HS-27A (cell line): ENCODE measurements at regions not wholly inside any gene's neighbourhood (a gene's known extent, or its start where the extent isn't known, plus 50 kb on each side); places are given as distances from the start of the nearest gene placed in this dataset.

Source experiments
- DNase-seq: peaks from one replicate; pipeline ENCODE4 v3.0.0-alpha.2; 2012; ENCODE audit warnings: low read depth, missing footprints

DNA sequence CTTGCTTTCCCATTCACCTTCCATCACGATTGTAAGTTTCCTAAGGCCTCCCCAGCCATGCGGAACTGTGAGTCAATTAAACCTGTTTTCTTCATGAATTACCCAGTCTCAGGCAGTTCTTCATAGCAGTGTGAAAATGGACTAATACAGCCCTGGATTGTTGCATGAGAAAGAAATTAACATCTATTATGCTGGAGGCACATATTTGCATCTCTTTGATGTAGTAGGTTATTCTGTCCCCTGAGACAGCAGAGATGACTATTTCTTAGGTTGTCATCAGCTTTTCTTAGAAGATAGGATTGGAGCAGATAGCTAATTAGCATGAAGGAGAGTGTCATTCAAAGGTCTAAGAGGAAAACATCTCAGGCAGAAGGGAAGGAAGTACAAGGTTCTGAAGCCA is 166.2 kb downstream of the OMA1 start:
- no peak for DNase-seq

DNA sequence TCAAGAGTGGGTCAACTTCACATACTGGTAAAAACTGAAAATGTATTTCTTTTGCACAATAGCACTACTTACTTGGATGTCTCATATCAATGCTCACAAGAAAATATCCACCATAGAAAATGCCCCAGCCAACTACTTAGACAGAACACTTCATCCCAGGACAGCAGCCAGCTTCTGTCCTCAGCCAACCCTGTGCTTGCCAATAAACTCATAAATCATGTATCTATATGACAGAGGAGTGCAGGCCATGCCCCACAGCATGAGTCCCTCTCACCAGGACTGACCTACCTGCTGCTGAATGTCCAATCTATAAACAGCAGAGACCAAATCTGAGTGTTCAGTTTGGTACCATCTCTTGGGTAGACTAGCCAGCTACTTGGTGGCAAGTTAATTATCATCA is 179.3 kb downstream of the OMA1 start:
- DNase-seq: no peak

DNA sequence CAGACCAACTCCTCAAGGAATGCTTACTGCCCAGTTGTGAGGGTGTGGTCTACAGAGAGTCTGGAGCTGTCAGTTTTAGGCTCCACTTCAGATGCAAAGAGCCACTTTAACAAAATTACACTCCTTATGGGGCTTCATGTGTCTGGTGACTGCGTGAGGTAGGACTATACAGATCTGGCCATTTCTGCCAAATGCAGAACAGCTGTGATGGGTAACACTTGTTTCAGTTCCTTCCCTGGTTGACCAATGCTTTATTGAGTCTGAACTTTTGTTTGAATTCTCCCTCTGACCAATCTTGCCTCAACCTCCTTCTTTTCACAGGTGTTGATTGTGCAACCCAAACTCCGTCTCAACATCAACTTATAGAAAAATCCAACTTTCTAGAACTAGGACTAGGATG is 181.2 kb downstream of the OMA1 start:
- no peak for DNase-seq

DNA sequence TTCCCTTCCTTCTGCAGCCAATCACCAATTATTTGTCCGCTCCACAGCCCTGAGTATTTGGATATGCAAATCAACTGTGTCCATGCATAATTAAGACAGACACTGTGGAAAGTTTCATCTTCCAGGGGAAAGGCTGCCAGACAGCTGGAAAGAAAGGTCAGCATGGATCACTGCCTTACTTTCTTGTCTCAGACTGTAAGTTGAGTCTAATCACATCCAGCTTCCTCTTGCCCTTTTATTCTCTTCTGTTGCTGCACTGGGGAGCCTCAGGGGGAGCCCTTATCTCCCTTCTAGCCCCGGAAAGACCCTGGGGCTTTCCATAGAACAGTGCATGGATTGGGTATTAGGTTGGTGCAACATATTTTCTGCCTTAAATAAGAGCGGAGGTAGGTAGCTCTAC is 182.9 kb downstream of the OMA1 start:
- no peak for DNase-seq

DNA sequence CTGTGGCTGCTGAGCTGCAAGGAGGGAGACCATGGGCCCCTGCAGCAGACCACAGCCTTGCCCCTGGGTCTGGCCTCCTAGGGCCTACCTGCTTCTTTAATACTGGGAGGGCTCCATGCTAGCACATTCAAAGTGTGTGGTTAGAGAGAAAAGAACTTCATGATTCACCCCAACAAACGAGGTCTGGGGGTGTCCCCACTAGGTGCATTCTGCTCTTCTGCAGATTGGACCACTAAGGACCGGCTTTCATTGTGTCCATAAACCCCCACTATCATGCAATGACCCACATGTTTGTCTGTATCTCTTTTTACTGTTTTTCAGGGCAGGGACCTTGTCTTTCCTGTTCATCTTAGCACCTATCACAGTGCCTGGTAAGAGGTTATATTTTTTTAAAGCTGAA is 185.4 kb downstream of the OMA1 start:
- no peak for DNase-seq

GRCh38 chr1:58358346-58358745 is 188.2 kb downstream of the OMA1 start:
- DNase-seq: no peak

DNA sequence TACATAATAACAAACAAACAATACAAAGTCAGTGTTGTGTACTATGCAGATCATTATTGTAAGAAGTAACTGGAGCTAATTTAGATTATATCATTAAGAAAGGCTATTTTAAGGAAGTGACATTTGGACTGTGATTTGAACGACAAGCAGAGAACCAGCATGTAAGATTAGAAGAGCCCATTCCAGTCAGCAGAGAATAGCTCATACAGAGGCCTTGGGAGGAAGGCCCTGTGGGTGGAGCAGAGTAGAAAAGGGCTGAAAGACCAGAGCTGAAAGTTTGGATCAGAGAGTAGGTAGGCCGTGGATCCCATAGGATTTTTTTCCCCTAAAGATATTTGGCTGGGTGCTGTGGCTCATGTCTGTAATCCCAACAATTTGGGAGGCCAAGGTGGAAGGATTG is 190.1 kb downstream of the OMA1 start:
- DNase-seq: no peak

DNA sequence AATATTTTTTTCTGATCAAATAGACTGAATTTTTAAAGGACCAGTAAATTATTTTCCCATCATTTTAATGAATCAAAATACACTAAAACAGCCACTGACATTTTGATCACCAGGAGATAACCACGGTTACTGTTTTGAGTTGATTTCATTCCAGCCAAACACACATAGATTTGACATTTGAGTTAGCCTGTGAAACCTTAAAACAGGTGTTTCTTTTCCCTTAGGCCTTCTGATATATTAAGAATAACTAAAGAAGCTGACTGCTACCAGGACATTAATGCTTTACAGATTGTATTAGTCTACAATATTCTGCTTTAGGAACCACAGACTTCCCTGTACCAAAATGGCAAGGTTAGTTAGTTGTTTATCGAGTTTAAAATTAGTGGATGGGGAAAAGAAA is 193.4 kb downstream of the OMA1 start:
- no peak for DNase-seq

- DNase-seq: no peak
These were observed 193.9 kb downstream of the OMA1 start for GRCh38 chr1:58352476-58353092.

- no peak for DNase-seq
These were observed 200.5 kb downstream of the OMA1 start for GRCh38 chr1:58346036-58346355.

DNA sequence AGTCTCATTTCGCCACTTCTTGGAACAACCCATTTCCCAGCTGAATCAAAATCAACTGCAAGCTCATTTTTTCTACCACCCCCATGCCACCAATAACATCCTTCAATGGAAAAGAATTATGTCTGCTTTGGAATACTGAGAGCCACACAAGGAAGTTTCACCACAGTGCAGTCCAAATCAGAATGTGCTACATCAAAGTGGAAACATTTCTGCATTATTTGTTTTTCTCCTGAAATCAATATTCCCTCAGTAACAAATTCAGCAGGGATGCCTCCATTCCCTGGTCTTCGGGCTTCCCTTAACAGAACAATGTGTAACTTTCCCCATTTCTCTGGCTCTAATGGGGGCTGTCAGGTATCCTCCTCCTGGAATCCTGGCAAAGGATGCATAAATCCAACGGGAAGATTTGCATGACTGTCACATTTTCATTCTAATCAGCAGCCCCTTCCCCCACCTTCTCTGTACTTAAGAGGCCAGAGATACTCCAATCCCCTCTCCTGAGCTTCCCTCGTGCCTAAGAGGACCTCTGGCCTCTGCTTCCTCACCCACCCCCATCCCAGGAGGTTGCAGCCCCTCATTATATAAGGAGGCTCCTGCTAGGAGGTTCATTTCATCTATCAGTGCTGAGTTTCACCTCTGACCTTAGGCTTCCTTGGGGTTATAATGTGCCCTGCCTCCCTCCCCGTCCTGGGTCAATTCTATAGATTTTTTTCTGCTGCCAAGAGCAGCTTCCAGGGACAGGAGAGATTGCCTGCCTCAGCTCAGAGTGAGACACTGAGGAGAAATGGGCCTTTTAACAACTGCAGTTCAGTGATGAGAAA is 201.1 kb downstream of the OMA1 start:
- DNase-seq: no peak

DNA sequence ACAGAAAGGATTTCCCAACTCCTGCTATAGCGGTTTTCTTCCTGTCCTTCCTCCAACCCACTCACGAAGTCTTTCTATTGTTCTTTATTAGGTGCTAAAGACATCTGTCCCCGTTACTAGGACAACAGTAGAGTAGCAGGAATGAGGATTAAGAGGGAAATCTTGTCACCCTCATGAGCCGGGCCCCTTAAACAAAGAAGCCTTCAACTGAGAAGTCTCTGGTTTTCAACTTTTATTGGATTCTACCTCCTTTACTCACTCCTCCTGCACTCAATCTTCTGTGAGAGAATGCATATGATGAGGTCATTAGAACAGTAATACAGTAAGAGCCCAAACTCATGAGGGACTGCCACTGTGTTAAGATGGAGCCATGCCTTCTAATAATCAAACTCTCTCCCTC is 206.3 kb downstream of the OMA1 start:
- no peak for DNase-seq

- no peak for DNase-seq
These were observed 208.4 kb downstream of the OMA1 start for GRCh38 chr1:58338081-58338480.

DNA sequence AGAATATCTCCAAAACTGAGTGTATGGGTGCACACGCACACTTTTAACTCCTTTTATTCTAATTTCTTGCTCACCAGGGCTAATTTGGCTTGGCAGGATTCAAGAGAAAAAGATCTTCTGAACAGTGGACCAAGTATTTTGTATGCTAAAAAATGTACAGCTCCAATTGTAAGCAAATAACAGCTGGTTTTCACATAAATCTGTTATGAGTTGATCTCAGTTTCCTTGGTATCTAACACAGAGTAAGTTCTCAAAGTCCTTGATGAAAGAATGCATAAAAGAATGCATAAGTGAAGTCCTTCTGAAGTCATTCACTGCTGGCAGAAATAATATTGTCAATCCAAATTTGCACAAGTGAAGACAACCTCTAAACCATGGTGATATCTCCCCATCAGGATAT is 213.0 kb downstream of the OMA1 start:
- no peak for DNase-seq

DNA sequence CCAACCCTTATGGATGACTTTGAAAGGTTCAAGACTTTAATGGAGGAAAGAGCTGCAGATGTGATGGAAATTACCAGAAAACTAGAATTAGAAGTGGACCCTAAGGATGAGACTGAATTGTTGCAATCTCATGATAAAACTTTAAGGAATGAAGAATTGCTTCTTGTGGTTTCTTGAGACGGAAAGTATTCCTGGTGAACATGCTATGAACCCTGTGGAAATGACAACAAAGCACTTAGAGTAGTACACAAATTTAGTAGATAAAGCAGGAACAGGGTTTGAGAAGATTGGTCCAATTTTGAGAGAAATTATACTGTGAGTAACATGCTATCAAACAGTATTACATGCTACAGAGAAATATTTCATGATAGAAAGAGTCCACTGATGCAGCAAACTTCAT is 215.4 kb downstream of the OMA1 start:
- no peak for DNase-seq

DNA sequence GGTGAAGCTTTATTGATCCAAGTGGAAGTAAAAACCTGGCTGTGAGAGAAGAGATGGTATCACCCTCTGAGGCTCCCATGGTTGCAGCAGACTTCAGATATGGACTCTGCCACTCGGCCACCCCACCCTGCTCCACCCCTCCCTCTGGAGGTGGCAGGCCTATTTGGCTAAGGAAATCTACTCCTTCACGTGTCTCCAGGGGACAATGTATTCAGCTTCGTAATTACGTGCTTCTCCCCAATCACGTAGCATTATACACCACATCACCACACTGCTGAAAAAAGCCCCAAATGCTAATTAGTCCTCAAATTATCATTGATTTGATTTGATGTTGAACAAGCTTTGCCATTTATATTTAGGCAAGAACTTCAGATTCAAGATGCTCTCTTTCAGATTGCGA is 220.7 kb downstream of the OMA1 start:
- no peak for DNase-seq

DNA sequence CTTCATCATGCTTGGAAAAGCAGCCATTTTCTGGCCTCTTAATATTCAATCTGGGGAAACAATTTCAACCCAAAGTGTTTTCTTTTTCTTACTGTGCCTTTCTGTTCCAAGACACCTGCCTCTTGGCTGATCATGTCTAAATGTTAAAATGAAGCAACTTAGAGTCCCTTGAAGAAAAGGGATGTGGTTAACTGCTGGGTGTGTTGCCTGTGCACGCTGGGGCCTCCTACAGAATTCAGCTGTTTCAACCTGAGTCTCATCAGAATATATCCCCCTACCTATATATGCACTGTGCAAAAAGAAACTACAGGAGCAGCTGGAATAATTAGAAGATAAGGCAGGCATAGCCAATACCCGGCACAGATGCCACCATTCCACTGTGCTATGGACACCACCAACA is 222.0 kb downstream of the OMA1 start:
- DNase-seq: no peak

DNA sequence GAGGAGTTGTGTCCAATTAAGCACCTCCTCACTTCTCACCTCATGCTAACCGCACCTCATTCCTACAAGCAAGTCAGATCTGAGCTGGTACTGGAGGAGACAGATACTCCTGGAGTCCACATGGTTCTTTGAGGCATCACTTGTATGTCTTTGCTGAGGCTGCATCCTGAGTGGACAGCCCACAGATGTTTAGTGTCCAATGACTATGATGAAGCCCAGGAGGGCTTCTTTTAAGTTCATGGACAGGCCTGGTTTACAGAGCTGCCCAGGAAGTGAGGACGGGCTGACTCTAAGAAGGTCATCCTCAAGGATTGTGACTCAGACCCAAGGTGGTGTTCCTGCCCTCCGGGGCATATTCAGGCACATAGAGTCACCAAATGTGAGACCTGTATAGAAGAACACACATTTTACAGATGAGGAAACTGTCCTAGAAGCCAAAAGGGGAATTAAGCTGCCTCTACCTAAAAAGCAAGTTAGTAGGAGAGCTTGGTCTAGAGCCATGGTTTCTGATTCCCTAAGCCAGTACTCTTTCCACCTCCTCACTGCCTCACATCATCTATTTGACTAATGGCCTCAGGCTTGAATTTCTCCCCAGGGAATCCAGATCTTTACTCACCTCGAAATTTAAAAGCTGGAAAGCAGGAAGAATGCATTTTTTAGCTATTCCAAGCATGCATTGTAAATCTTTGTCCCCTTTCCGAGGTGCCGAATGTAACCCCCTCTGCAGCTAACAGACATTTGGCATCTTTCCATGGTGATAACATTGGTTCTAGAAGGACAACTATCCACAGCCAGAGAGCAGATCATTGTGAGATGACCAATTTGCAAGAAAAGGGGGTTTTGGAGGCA is 228.1 kb downstream of the OMA1 start:
- no peak for DNase-seq

- no peak for DNase-seq
These were observed 228.8 kb downstream of the OMA1 start for GRCh38 chr1:58317694-58318093.

DNA sequence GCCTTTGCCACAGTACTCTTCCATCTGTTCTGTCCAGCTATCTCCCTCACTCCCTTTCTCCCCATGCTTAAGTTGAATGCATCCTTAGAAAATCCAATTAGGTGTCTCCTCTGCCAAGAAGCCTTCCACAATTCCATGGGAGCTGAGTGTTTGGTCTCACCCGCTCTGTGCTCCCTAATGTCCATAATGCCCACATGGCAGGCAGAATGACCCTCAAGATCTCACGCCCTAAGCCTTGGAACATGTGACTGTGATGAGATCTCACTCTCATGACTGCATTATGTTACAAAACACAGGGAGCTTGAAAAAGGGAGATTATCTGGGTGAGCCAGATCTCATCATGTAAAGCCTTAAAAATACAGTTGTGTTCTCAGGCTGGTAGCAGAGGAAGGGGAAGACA is 229.4 kb downstream of the OMA1 start:
- DNase-seq: no peak

DNA sequence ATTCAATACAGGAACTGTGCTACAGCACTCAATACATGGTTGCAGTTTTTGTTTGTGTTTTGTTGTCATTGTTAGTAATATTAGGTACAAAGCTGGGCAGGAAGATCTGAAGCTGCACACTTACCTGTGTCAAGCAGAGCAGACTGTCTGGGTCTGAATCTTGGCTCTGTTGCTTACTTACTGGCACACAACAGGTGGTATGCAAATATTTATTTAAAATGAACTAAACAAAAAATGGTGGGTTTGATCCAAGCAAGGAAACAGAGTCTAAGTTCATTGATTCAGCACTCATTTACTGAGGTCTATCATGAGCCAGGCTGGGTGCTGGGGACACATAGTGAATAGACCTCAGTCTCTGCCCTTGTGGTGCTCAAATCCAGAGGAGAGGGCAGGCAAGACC is 230.4 kb downstream of the OMA1 start:
- no peak for DNase-seq

GRCh38 chr1:58312971-58313563 is 233.5 kb downstream of the OMA1 start:
- no peak for DNase-seq

GRCh38 chr1:58312461-58312860 is 234.1 kb downstream of the OMA1 start:
- DNase-seq: no peak
